Activated CD8-positive, alpha-beta T cell treated with anti-CD3 and anti-CD28 coated beads for 36 hours (primary cell): ENCODE measurements at regions not wholly inside any gene's neighbourhood (a gene's known extent, or its start where the extent isn't known, plus 50 kb on each side); places are given as distances from the start of the nearest gene placed in this dataset.
"Not testable (repeated sequence)": the region's sequence is repeated elsewhere in the genome, so short reads cannot be mapped to it uniquely, and the experiment has no call there.

Experiments
- ATAC-seq: fragments of 200-7000 bp; cut with Tn5 transposase; one replicate; pipeline ENCODE4 v1.10.0; 2021; ENCODE audit warnings: mild to moderate bottlenecking, moderate library complexity
- CTCF ChIA-PET: fragments of 350-600 bp; sonication (Branson Sonifier 250); formaldehyde crosslinking; loops from one replicate; lab custom pipeline; 2021; ENCODE audit warnings: antibody characterized with exemption; lab: Charles Lee
- POLR2A ChIA-PET: fragments of 350-600 bp; sonication (Branson Sonifier 250); formaldehyde crosslinking; loops from one replicate; lab custom pipeline; 2021; ENCODE audit warnings: antibody characterized with exemption; lab: Charles Lee
- DNase-seq: peaks from one replicate; pipeline ENCODE4 v3.0.0-alpha.2; 2020
- H3K27ac Mint-ChIP-seq: one replicate; pipeline ENCODE4 v1.8.0; 2021; ENCODE audit warnings: mild to moderate bottlenecking, mixed read lengths
- H3K27me3 Mint-ChIP-seq: one replicate; pipeline ENCODE4 v1.8.0; 2021; ENCODE audit warnings: mixed read lengths
- H3K36me3 Mint-ChIP-seq: one replicate; pipeline ENCODE4 v1.8.0; 2021; ENCODE audit warnings: low read depth, mixed read lengths
- H3K4me1 Mint-ChIP-seq: one replicate; pipeline ENCODE4 v1.8.0; 2021; ENCODE audit warnings: low read depth, mixed read lengths
- H3K4me3 Mint-ChIP-seq: one replicate; pipeline ENCODE4 v1.8.0; 2021; ENCODE audit warnings: mild to moderate bottlenecking, moderate library complexity, mixed read lengths
- H3K9me3 Mint-ChIP-seq: one replicate; pipeline ENCODE4 v1.8.0; 2021; ENCODE audit warnings: mixed read lengths
- intact Hi-C: fragments of 100-400 bp; cut with micrococcal nuclease; formaldehyde crosslinking; loops from one replicate; pipeline ENCODE4 v1.10.0; 2022
- TF ChIP-seq, protein P1 (sequence below): fragments of 200-600 bp; IDR thresholded peaks from one replicate; pipeline ENCODE4 v1.8.0; 2022; ENCODE audit warnings: antibody characterized with exemption, mild to moderate bottlenecking

DNA sequence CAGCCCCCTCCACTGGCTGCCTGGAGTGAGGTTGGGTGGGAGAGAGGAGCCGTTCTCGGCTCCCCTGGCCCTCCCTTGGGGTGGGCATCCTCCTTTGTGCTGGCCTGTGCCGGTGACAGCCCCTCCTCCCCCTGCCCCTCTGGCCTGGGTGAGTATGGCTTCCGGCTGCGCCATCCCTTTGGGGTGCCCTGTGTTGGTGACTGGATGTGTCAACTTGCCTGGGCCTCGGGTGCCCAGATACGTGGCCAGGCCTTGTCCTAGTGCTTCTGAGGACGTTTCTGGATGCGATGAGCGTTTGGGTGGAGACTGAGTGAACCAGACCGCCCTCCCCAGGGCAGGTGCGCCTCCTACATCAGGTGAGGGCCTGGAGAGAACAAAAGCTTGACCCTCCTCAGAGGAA, 59.7 kb downstream of the PLXNA1 start:
- TF ChIP-seq, protein P1, sequence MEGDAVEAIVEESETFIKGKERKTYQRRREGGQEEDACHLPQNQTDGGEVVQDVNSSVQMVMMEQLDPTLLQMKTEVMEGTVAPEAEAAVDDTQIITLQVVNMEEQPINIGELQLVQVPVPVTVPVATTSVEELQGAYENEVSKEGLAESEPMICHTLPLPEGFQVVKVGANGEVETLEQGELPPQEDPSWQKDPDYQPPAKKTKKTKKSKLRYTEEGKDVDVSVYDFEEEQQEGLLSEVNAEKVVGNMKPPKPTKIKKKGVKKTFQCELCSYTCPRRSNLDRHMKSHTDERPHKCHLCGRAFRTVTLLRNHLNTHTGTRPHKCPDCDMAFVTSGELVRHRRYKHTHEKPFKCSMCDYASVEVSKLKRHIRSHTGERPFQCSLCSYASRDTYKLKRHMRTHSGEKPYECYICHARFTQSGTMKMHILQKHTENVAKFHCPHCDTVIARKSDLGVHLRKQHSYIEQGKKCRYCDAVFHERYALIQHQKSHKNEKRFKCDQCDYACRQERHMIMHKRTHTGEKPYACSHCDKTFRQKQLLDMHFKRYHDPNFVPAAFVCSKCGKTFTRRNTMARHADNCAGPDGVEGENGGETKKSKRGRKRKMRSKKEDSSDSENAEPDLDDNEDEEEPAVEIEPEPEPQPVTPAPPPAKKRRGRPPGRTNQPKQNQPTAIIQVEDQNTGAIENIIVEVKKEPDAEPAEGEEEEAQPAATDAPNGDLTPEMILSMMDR: no peak
- Mint-ChIP-seq H3K36me3 (no peaks in the 10 kb centered on the region), H3K4me1 (no peaks in the 10 kb centered on the region), H3K27ac (no peak overlapping the region), H3K27me3 (no peaks in the 10 kb centered on the region), H3K9me3 (no peaks in the 10 kb centered on the region), H3K4me3 (no peak overlapping the region)
- ATAC-seq (no peak), DNase-seq (no peak)
- POLR2A ChIA-PET: no interaction called here
- CTCF ChIA-PET: no interaction called here
- intact Hi-C loops: no loop called here

DNA sequence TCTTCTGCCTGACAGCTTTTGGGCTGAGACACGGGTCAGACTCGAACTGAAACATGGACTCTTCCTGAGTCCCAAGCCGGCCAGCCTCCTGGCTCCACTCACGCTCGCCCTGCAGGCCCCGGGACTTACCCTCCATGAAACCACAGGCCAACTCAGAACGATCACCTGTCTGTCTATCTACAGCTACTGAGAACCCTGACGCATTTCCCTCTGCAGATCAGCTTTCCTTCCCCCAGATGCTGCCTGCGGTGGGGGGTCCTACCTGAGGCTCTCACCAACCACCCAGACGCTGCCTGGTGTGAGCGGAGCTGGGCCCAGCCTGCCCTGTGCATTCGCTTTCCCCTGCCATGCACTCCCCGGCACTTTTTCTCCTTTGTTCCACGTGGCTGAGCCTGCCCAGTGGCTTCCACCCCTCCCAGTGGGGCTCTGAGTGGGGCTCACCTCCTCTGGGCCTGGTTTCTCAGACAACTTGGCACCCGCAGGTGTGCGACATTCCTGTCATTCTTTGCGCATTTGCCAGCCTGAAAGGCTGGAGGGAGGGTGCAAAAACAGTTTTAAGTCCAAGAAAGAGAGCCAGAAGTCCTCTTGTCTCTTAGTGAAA, 60.2 kb downstream of the PLXNA1 start:
- Mint-ChIP-seq H3K27me3 (no peaks in the 10 kb centered on the region), H3K27ac (no peak overlapping the region), H3K36me3 (no peaks in the 10 kb centered on the region), H3K4me1 (no peaks in the 10 kb centered on the region), H3K4me3 (no peak overlapping the region), H3K9me3 (no peaks in the 10 kb centered on the region)
- no peak for ATAC-seq
- ChIA-PET POLR2A (no interaction called here), CTCF (no interaction called here)
- DNase-seq: no peak
- intact Hi-C loops: no loop called here
- TF ChIP-seq, protein P1: no peak

DNA sequence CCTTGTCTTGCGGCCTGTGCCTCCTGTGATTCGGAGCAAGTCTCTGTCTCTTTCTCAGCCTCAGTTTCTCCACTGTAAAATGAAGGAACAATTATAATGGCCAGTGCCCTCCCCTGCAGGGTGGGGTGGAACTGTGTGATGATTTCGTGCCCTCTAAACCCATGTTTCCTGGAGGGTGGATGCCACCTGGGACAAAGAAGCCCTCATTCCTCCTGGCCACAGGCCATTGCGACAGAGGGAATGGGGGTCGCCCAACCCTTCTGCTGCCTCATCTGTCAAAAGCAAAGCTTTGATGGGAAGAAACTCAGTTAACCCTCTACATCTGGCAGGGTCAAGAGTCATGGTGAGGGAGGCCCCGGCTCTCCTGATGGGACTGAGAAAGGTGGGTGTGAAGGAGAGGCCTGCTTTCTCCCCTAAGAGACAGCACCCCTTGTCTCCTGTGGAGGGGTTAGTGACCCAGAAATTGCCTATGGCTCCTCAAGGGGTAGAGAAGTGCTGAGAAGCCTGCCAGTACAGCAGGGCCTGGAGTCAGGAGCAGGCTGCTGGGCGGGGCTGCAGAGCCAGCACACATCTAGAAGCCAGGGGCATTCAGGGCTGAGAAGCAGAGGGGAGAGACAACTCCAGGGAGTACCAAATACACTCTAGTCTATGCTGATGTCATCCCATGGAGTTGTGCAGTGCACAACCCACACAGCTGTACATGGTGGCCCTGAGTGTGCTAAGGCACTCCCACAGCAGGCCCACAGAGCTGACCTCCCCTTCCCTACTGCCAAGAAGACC, 61.0 kb downstream of the PLXNA1 start:
- ChIA-PET CTCF (no interaction called here), POLR2A (no interaction called here)
- ATAC-seq (no peak), DNase-seq (no peak)
- H3K4me1 Mint-ChIP-seq: no peaks in the 10 kb centered on the region
- H3K36me3 Mint-ChIP-seq: no peaks in the 10 kb centered on the region
- H3K27me3 Mint-ChIP-seq: no peaks in the 10 kb centered on the region
- no peaks in the 10 kb centered on the region for H3K9me3 Mint-ChIP-seq
- TF ChIP-seq, protein P1: no peak
- no peak overlapping the region for H3K4me3 Mint-ChIP-seq
- no peak overlapping the region for H3K27ac Mint-ChIP-seq
- intact Hi-C loops: no loop called here

DNA sequence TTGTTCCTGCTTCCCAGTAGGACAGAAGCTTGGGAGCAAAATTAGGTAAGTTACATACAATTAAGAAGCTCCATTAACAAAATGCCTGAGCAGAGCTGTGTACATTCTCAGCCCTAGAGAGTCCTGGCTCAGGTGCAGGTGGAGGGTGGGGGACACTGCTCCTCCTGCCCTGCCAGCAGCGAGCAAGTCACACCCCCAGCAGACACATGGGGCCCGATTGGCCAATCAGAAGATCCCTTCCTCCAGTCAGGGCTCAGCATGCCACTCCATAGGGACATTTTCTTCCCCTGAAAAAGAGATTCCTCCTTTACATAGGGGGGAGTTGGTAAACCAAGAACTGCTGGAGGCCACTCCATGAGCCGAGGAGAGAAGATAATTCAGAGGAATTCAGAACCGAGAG, 62.1 kb downstream of the PLXNA1 start:
- Mint-ChIP-seq H3K36me3 (no peaks in the 10 kb centered on the region), H3K4me3 (no peak overlapping the region), H3K27ac (no peak overlapping the region), H3K27me3 (peaks cover 2% of the 10 kb centered on the region), H3K4me1 (no peaks in the 10 kb centered on the region), H3K9me3 (peaks cover 2% of the 10 kb centered on the region)
- ATAC-seq (no peak), DNase-seq (no peak)
- ChIA-PET POLR2A (interaction anchor here (0.6 kb wide), 1 partner anchor 228 kb away, joined by 3 read pairs; no protein-coding TSS in a partner anchor), CTCF (no interaction called here)
- intact Hi-C loops: no loop called here
- TF ChIP-seq, protein P1: no peak

DNA sequence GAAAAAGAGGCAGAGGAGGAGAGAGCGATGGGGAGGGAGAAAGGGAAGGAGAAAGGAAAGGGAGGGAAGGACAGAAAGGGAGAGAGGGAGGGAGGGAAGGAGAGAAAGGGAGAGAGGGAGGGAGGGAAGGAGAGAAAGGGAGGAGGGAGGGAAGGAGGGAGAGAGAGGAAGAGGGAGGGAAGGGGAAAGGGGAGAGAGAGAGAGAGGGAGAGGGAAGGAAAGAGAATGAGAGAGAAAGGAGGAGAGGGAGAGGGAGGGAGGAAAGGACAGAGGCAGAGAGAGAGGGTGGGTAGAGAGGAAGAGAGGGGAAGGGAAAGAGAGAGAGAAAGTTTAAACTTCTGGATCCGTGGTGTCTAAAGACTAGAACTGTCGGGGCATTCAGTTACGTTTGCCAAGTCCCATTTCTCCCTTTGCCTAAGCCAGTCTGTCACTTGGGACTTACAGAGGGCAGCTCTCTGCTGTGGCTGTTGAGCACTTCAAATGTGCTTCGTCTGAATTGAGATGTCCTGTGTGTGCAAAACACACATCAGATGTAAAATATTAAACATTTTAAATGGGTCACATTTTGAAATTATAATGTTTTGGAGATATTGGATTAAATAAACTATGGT, 62.6 kb downstream of the PLXNA1 start:
- CTCF ChIA-PET: no interaction called here
- POLR2A ChIA-PET: no interaction called here
- Mint-ChIP-seq H3K4me1 (no peaks in the 10 kb centered on the region), H3K36me3 (no peaks in the 10 kb centered on the region), H3K27ac (no peak overlapping the region), H3K27me3 (peaks cover 2% of the 10 kb centered on the region), H3K9me3 (peaks cover 4% of the 10 kb centered on the region), H3K4me3 (no peak overlapping the region)
- DNase-seq (no peak), ATAC-seq (no peak)
- TF ChIP-seq, protein P1: no peak
- intact Hi-C loops: no loop called here

DNA sequence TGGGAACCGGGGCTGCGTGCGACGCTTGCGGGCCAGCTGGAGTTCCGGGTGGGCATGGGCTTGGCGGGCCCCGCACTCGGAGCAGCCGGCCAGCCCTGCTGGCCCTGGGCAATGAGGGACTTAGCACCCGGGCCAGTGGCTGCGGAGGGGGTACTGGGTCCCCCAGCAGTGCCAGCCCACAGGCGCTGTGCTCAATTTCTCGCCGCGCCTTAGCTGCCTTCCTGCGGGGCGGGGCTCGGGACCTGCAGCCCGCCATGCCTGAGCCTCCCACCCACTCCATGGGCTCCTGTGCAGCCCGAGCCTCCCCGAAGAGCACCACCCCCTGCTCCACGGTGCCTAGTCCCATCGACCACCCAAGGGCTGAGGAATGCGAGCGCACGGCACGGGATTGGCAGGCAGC, 63.8 kb downstream of the PLXNA1 start:
- DNase-seq, ATAC-seq, H3K4me1 Mint-ChIP-seq, POLR2A ChIA-PET, H3K27me3 Mint-ChIP-seq, H3K4me3 Mint-ChIP-seq, CTCF ChIA-PET, intact Hi-C loops, H3K9me3 Mint-ChIP-seq, H3K36me3 Mint-ChIP-seq, H3K27ac Mint-ChIP-seq: not testable (repeated sequence)
